GM21737 (cell line): ENCODE measurements at regions not wholly inside any gene's neighbourhood (a gene's known extent, or its start where the extent isn't known, plus 50 kb on each side); places are given as distances from the start of the nearest gene placed in this dataset.

ENCODE experiments used
- ATAC-seq: cut with Tn5 transposase; IDR thresholded peaks from one replicate; pipeline ENCODE4 v1.9.1; 2021; ENCODE audit warnings: mild to moderate bottlenecking, moderate library complexity; ENCODE audit not compliant: unreplicated experiment

DNA sequence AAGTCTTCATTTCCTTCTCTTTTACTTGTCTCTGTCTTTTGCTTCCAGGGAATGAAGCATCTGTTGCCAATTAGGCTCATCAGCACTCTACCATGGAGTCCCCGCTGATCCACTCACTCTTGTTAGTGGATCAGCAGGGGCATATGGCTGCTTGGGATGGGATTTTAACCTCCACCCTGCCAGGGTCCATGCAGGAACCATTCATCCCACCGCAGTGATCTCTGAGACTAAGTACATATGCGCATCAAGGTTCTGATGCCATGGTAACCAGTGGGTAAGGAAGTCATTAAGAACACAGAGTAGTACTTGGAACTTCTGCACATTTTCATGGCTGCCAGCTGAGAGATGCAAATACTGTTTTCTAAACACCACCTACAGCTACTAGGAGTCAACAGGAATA lies 374.0 kb upstream of the ALCAM start:
- no peak for ATAC-seq

DNA sequence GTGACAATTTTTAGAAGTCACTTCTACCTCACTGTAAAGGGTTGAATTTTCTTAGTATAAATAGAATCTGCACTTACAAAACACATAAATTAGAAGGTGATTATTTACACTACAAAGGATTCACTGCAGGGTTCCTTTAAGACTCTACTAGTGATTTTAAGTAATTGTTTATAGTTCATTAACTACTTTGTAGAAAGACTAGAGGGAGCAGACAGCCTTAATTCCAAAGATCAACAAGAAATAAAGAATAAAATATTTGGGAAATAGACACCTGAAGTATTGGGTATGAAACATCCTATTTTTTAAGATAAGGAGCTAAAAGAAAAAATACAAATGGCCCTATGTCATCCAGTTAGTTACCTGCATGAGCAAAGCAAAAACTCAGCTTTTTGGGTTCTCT lies 360.5 kb upstream of the ALCAM start:
- no peak for ATAC-seq

- ATAC-seq = no peak
Measured at GRCh38 chr3:105013657-105014056, 353.1 kb upstream of the ALCAM start.

DNA sequence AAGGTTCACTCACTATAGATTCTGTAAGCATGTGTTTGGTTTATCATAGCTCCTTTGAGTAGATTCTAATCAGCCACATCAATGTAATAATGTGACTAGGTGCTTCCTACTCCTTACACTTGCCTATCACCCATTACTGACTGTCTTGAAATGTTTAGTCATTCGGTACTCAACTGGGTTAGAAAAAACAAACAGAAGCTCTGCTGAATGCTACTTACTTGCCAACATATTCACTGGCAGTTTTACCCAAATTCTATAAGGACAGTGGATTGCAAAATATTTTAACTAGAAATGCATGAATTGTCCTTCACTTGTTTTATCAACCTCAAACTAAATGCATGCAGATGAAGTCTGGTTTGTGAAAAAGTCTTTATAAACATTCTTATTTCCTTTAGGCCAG lies 352.1 kb upstream of the ALCAM start:
- no peak for ATAC-seq

GRCh38 chr3:105022813-105023212 lies 343.9 kb upstream of the ALCAM start:
- ATAC-seq = no peak

- no peak for ATAC-seq
Measured at GRCh38 chr3:105030211-105030610, 336.5 kb upstream of the ALCAM start.

GRCh38 chr3:105032541-105032940 lies 334.2 kb upstream of the ALCAM start:
- no peak for ATAC-seq

DNA sequence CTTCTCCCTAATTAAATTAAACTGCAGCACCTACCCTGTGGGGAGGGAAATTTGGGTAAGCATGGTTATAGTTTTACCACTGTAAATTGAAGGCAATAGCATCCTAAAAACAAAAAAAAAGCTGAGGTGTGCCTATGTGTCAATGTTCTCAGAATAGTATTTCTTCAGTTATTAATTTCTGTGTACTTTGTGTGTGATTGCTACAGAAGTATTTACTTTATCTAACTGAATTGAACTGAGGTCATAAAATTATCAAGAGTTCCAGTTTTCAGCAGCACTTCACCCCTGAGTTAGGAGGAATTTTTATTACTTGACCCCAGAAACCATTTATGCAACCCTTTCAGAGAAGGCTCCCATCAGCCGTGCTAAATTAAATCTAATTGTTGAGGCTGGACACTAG lies 333.6 kb upstream of the ALCAM start:
- ATAC-seq = no peak

DNA sequence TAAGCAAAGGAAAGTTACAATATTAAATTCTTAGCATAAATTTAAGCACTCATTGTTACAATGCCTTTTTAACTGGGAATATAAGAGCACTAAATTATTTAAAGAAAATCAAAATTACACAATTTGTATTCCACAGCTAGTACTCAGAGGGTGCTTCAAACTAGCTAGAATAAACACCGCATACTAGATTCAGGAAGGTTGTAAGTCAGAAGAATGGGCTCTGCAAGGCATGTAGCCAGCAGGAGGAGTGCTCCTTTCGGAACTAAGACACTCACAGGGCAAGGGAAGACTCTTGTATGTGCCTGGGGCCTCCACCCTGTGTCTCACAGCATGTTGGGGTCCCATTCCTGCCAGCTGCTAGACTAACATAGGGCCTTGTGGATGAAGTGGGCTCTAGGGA lies 327.7 kb upstream of the ALCAM start:
- ATAC-seq = no peak

GRCh38 chr3:105040026-105040622 lies 326.6 kb upstream of the ALCAM start:
- ATAC-seq = no peak

DNA sequence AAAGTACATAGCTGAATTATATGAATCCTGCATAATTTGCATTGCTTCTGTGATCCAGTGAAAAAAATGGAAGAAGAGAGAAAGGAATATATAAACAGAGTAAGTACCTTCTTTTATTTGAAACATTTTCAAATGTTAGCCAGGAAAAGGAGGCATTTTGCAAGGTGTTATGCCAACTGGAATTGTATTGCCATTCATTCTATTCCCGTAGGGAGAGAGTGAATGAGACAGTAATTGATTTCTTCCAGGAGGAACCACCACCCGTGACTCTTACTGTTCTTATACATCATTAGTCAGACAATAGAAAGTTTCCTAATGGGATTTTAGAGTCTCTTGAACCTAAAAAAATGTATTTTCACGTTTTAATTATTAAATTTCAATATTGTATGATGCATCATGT lies 324.1 kb upstream of the ALCAM start:
- no peak for ATAC-seq

- ATAC-seq = no peak
Measured at GRCh38 chr3:105051111-105051510, 315.6 kb upstream of the ALCAM start.

- ATAC-seq = no peak
Measured at GRCh38 chr3:105051972-105052371, 314.7 kb upstream of the ALCAM start.

DNA sequence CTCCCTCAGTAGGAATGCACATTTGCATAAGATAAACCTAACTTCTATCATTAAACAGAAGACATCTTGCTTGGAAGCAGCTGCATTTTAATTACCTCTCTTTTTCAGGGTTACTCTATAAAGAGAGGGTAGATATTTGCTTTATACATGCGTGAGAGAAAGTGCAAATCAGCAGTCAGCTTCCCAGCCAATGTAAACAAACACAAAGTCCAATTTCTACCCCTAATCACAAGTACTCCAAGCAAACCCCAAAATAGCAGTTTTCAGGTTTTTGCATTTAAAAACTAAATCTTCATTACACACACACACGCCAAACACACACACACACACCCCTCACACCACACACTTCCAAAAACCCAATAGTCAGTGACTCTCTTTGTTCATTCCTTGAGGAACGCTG lies 303.9 kb upstream of the ALCAM start:
- ATAC-seq = no peak

DNA sequence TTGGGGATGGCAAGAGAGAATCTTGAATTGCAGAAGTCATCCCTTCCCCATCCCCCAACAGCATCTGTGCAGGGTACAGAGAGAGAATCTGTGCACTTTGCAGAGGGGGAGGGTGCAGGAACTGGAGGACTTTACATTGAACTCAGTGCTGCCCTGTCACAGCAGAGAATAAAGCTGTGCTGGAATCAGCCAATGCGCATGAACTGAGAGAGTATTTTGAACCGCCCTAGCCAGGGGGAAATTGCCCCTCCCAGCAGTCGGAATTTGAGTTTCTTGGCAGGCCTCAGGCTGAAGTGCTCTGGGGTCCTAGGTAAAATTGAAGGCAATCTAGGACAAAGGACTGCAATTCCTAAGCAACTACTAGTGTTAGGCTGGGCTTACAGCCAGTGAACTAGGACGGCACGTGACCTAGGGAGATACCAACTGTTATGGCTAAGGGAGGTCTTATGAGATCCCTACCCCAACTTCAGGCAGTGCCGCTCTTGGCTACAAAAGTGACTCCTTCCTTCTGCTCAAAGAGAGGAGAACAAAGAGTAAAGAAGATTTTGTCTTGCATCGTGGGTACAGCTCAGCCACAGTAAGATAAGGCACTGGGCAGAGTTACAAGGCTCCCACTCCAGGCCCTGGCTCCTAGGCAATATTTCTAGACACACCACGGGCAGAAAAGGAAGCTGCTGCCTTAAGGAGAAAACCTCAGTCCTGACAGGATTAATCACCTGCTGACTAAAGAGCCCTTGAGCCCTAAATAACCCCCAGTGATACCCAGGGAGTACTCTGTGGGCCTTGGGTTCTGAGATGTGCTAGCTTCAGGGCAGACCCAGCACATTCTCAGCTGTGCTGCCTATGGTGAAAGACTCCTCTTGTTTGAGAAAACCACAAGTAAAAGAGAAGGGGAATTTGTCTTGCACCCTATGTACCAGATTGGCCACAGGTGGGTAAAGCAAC lies 300.5 kb upstream of the ALCAM start:
- no peak for ATAC-seq

- no peak for ATAC-seq
Measured at GRCh38 chr3:105067361-105067760, 299.3 kb upstream of the ALCAM start.

- no peak for ATAC-seq
Measured at GRCh38 chr3:105077060-105077822, 289.5 kb upstream of the ALCAM start.

- no peak for ATAC-seq
Measured at GRCh38 chr3:105083945-105084344, 282.8 kb upstream of the ALCAM start.

DNA sequence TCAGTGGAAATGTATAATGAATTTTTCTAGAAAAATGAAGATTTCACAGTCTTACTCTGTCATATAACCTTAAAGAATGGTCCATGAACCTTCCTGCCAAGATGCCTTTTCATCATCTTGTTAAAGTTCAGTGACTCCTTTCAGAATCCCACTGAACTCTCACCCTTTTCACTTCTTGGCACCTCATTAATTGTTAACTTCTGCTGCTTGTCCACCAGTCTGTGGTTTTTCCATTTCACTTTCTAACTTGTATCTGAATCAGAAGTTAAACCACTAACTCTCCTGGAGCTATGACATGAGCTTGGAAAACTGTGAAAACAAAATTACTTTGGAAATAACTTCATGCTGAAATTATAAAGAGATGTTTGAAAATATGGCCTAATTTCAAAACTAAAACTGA lies 281.2 kb upstream of the ALCAM start:
- no peak for ATAC-seq

DNA sequence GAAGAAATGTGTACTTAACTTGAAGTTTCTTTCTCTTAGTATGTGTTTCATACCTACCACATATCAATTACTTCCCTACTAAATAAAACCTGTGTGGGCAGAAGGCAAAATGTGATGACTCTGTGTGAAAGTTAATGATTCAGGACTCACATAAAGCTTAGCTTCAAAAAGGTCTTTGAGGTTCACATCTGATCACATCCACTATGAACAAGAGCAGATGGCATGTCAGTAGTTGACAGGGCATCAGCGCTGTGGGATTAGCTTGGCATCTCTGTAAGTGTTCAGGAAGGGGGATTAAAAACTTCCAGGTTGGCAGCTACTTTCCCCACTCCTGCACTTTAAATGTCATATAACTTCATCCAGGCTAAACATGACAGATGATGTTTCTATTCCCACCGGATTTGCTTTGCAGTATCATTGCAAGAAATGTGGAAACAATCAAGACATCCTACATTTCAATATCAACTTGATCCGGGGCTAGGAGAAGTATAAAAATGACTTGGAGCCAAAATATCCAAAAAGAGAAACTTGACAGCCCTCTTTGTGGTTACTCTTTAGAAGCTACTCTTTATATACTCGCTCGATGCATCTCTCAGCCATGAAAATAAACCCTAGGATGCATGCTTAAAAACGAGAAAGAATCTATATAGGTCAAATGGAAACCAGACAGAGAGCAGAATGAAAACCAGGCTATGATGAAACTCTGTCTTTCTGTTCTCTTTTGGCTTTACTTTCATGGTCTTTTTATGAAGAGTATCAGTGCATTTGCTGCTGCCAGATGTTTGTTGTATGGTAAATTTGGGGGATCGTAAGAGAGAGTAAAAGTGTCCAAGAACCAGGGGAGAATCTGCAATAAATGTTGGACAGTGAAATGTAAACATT lies 273.1 kb upstream of the ALCAM start:
- ATAC-seq = no peak

- no peak for ATAC-seq
Measured at GRCh38 chr3:105094588-105094987, 272.1 kb upstream of the ALCAM start.
